ENCODE measurements at regions not wholly inside any gene's neighbourhood (a gene's known extent, or its start where the extent isn't known, plus 50 kb on each side); places are given as distances from the start of the nearest gene placed in this dataset.

GRCh38 chr7:86202833-86203232, 440.9 kb upstream of the GRM3 start:
- Mint-ChIP-seq H3K27ac (no peak overlapping the region), H3K36me3 (no peaks in the 10 kb centered on the region), H3K27me3 (ENCODE audit: low read depth) (no peaks in the 10 kb centered on the region), H3K4me1 (no peaks in the 10 kb centered on the region), H3K9me3 (peaks cover 9% of the 10 kb centered on the region), H3K4me3 (no peak overlapping the region)
- DNase-seq (ENCODE audit: low spot score in 2 of 2, unreplicated experiment in 2 of 2): no peak
- no peak for TF ChIP-seq CTCF (IDR thresholded peaks at IDR 0.05; ENCODE audit: unreplicated experiment)

- Mint-ChIP-seq H3K36me3 (no peaks in the 10 kb centered on the region), H3K27ac (no peak overlapping the region), H3K27me3 (ENCODE audit: low read depth) (no peaks in the 10 kb centered on the region), H3K4me1 (no peaks in the 10 kb centered on the region), H3K9me3 (peaks cover 9% of the 10 kb centered on the region), H3K4me3 (no peak overlapping the region)
- TF ChIP-seq CTCF (IDR thresholded peaks at IDR 0.05; ENCODE audit: unreplicated experiment): no peak
- no peak for DNase-seq (ENCODE audit: low spot score in 2 of 2, unreplicated experiment in 2 of 2)
Measured at GRCh38 chr7:86201767-86202166, 441.9 kb upstream of the GRM3 start.

GRCh38 chr7:86199881-86200614, 443.7 kb upstream of the GRM3 start:
- Mint-ChIP-seq H3K9me3 (peaks cover 6% of the 10 kb centered on the region), H3K27me3 (ENCODE audit: low read depth) (no peaks in the 10 kb centered on the region), H3K4me1 (no peaks in the 10 kb centered on the region), H3K4me3 (no peak overlapping the region), H3K36me3 (no peaks in the 10 kb centered on the region), H3K27ac (no peak overlapping the region)
- no peak for TF ChIP-seq CTCF (IDR thresholded peaks at IDR 0.05; ENCODE audit: unreplicated experiment)
- DNase-seq (ENCODE audit: low spot score in 2 of 2, unreplicated experiment in 2 of 2): no peak

GRCh38 chr7:86190351-86190750, 453.4 kb upstream of the GRM3 start:
- Mint-ChIP-seq H3K27ac (no peak overlapping the region), H3K9me3 (no peaks in the 10 kb centered on the region)

GRCh38 chr7:86181474-86181873, 462.2 kb upstream of the GRM3 start:
- no peaks in the 10 kb centered on the region for H3K27me3 Mint-ChIP-seq (ENCODE audit: low read depth)
- H3K4me3 Mint-ChIP-seq: no peak overlapping the region
- H3K9me3 Mint-ChIP-seq: peaks cover 4% of the 10 kb centered on the region
- H3K36me3 Mint-ChIP-seq: no peaks in the 10 kb centered on the region
- H3K4me1 Mint-ChIP-seq: peaks cover 4% of the 10 kb centered on the region
- no peak for DNase-seq (ENCODE audit: low spot score in 2 of 2, unreplicated experiment in 2 of 2)
- no peak for TF ChIP-seq CTCF (IDR thresholded peaks at IDR 0.05; ENCODE audit: unreplicated experiment)
- no peak overlapping the region for H3K27ac Mint-ChIP-seq

More at GRCh38 chr7:86190351-86190750, 453.4 kb upstream of the GRM3 start:
- Mint-ChIP-seq H3K27me3 (ENCODE audit: low read depth) (no peaks in the 10 kb centered on the region), H3K36me3 (no peaks in the 10 kb centered on the region), H3K4me1 (no peaks in the 10 kb centered on the region), H3K4me3 (no peak overlapping the region)
- DNase-seq (ENCODE audit: low spot score in 2 of 2, unreplicated experiment in 2 of 2): no peak
- TF ChIP-seq CTCF (IDR thresholded peaks at IDR 0.05; ENCODE audit: unreplicated experiment): no peak
